ENCODE measurements at regions not wholly inside any gene's neighbourhood (a gene's known extent, or its start where the extent isn't known, plus 50 kb on each side); places are given as distances from the start of the nearest gene placed in this dataset.

DNA sequence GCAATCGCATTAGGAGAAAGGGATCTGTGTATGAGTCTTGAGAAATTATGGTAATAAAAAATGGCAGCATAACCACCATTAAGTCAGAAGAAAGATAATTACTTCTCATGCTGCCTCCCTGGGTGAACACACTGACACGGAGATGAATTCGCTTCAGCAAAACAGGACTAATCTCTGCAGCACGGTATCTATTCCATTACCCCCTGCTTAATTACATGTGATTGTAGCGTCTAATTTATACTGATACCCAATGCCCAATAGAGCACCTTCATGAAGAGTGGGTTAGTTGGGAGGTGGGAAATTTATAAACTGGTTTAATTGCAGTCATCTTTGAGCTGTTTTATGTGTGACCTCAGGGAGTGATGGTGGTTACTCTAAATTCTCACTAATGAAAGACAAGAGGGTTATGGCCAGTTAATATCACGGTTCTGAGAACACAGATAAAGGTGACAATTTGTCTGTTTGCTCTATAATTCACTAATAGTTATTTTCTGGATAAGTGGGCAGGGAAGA, 476.2 kb upstream of the SULF2 start:
- BruUV-seq (replicated peaks): no TSS peak
- Histone ChIP-seq H3K4me2 (no peak overlapping the region), H3K27ac (no peak overlapping the region), H4K20me1 (ENCODE audit: insufficient read depth) (no peaks in the 10 kb centered on the region), H3K27me3 (ENCODE audit: insufficient read depth, low read depth) (no peaks in the 10 kb centered on the region), H3K4me3 (no peak overlapping the region), H3K36me3 (ENCODE audit: low read depth) (no peaks in the 10 kb centered on the region), H3K79me2 (ENCODE audit: low read depth) (no peaks in the 10 kb centered on the region), H3K9me2 (ENCODE audit: insufficient read depth) (no peaks in the 10 kb centered on the region), H3K9me3 (ENCODE audit: insufficient read depth, low read depth) (no peaks in the 10 kb centered on the region), H3K4me1 (replicated peaks; ENCODE audit: insufficient read depth) (no peaks in the 10 kb centered on the region), H3F3A (ENCODE audit: insufficient read depth, low read depth) (no peaks in the 10 kb centered on the region), H2AFZ (no peak overlapping the region)
- ChIA-PET CTCF (no interaction called here), POLR2A (ENCODE audit: unreplicated experiment) (no interaction called here)
- intact Hi-C loops (cut with micrococcal nuclease; ENCODE audit: unreplicated experiment): no loop called here
- no peak for TF ChIP-seq EZH2 (IDR thresholded peaks at IDR 0.05; ENCODE audit: low read depth)
- TF ChIP-seq, protein P1, sequence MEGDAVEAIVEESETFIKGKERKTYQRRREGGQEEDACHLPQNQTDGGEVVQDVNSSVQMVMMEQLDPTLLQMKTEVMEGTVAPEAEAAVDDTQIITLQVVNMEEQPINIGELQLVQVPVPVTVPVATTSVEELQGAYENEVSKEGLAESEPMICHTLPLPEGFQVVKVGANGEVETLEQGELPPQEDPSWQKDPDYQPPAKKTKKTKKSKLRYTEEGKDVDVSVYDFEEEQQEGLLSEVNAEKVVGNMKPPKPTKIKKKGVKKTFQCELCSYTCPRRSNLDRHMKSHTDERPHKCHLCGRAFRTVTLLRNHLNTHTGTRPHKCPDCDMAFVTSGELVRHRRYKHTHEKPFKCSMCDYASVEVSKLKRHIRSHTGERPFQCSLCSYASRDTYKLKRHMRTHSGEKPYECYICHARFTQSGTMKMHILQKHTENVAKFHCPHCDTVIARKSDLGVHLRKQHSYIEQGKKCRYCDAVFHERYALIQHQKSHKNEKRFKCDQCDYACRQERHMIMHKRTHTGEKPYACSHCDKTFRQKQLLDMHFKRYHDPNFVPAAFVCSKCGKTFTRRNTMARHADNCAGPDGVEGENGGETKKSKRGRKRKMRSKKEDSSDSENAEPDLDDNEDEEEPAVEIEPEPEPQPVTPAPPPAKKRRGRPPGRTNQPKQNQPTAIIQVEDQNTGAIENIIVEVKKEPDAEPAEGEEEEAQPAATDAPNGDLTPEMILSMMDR (conservative IDR thresholded peaks at IDR 0.05): no peak
- DNase-seq: no peak

DNA sequence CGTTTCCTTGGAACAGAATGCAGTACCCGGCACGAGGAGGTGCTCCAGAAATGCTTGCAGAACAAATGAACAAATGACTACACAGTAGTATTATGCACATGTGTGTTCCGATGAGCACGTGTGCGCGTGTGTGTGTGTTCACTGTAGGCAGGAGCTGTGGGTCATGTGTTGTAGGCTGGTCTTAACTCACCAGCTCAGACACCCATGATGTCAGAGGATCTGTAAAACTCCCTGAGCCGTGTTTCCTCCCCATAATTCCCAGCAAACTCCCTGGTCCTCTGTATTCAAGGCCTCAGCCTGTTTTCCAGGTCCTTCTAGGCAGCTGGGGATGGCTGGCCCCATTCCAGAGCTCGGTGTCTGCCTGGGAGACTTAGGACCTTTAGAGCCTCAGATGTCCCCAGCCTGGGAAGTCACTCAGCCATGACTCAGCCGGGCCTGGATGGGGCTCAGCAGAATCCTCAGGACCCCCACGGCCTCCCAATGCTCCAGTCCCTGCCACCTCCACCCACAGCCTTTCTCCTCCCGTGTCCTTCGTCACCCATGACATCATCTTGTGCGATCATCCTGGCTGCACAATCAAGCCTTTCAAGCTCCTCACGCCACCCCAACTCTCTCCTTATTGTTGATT, 475.0 kb upstream of the SULF2 start:
- Histone ChIP-seq H3K4me1 (replicated peaks; ENCODE audit: insufficient read depth) (no peaks in the 10 kb centered on the region), H3K4me3 (no peak overlapping the region), H3K27ac (no peak overlapping the region), H3K36me3 (ENCODE audit: low read depth) (no peaks in the 10 kb centered on the region), H3K79me2 (ENCODE audit: low read depth) (no peaks in the 10 kb centered on the region), H3K9me2 (ENCODE audit: insufficient read depth) (no peaks in the 10 kb centered on the region), H3K9me3 (ENCODE audit: insufficient read depth, low read depth) (peaks cover 5% of the 10 kb centered on the region; the same call in 1 of the 2 replicates), H3K4me2 (no peak overlapping the region), H3K27me3 (ENCODE audit: insufficient read depth, low read depth) (no peaks in the 10 kb centered on the region), H4K20me1 (ENCODE audit: insufficient read depth) (no peaks in the 10 kb centered on the region), H2AFZ (no peak overlapping the region), H3F3A (ENCODE audit: insufficient read depth, low read depth) (no peaks in the 10 kb centered on the region)
- CTCF ChIA-PET: no interaction called here
- BruUV-seq (replicated peaks): no TSS peak
- intact Hi-C loops (cut with micrococcal nuclease; ENCODE audit: unreplicated experiment): no loop called here
- POLR2A ChIA-PET (ENCODE audit: unreplicated experiment): no interaction called here
- TF ChIP-seq, protein P1 (conservative IDR thresholded peaks at IDR 0.05): no peak
- no peak for TF ChIP-seq EZH2 (IDR thresholded peaks at IDR 0.05; ENCODE audit: low read depth)
- no peak for DNase-seq

DNA sequence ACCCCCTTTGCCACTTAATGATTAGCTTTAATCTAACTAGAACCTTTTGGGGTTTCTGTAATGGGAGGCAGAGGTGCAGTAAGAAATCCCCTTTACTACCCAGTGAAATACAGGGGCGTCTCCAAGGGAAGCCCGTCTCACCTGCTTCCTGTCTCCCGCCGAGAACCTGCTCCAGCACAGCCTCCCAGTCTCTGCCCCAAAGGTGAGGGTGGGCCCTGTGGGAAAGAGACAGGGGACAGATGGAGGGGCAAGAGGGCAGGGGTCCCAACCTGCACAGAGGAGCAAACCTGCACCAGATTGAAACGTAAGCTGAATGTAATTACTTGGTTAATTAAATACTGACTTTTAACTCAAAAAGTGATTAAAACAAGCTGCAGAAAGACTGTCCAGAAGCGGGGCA, 474.2 kb upstream of the SULF2 start:
- H3K9me3 ChIP-seq (ENCODE audit: insufficient read depth, low read depth): peaks cover 5% of the 10 kb centered on the region; the same call in 1 of the 2 replicates
- no peak overlapping the region for H3K4me3 ChIP-seq
- no peaks in the 10 kb centered on the region for H3K27me3 ChIP-seq (ENCODE audit: insufficient read depth, low read depth)
- no peaks in the 10 kb centered on the region for H3K79me2 ChIP-seq (ENCODE audit: low read depth)
- no peak overlapping the region for H3K4me2 ChIP-seq
- no peaks in the 10 kb centered on the region for H3K4me1 ChIP-seq (replicated peaks; ENCODE audit: insufficient read depth)
- intact Hi-C loops (cut with micrococcal nuclease; ENCODE audit: unreplicated experiment): no loop called here
- H3F3A ChIP-seq (ENCODE audit: insufficient read depth, low read depth): no peaks in the 10 kb centered on the region
- TF ChIP-seq EZH2 (IDR thresholded peaks at IDR 0.05; ENCODE audit: low read depth): no peak
- TF ChIP-seq, protein P1 (conservative IDR thresholded peaks at IDR 0.05): no peak
- no TSS peak for BruUV-seq (replicated peaks)
- no peaks in the 10 kb centered on the region for H3K9me2 ChIP-seq (ENCODE audit: insufficient read depth)
- H4K20me1 ChIP-seq (ENCODE audit: insufficient read depth): no peaks in the 10 kb centered on the region
- no peaks in the 10 kb centered on the region for H3K36me3 ChIP-seq (ENCODE audit: low read depth)
- H2AFZ ChIP-seq: no peak overlapping the region
- DNase-seq: no peak
- no peak overlapping the region for H3K27ac ChIP-seq
- ChIA-PET CTCF (no interaction called here), POLR2A (ENCODE audit: unreplicated experiment) (no interaction called here)
